H1 (cell line): ENCODE measurements at regions not wholly inside any gene's neighbourhood (a gene's known extent, or its start where the extent isn't known, plus 50 kb on each side); places are given as distances from the start of the nearest gene placed in this dataset.

Experiments
- BRCA1 ChIP-seq: IDR thresholded peaks from 2 replicates; pipeline ENCODE4 v1.6.1; 2012; ENCODE audit warnings: low read depth, low read length, improper control_type of control experiment
- CBX8 ChIP-seq: fragments of 300-800, 300-1000 bp; sonication (generic); IDR thresholded peaks from 2 replicates; pipeline ENCODE4 v1.7.1; 2016; ENCODE audit warnings: low read depth, low read length, borderline replicate concordance
- CTCF ChIP-seq, 3 experiments: IDR thresholded peaks; 1 replicate in 2 of 3; 2 replicates in 1 of 3; pipeline versions ENCODE4 v1.5.1 to v1.6.1; 2011; ENCODE audit warnings: low read length in 3 of 3, mild to moderate bottlenecking in 3 of 3, inconsistent platforms in 2 of 3, low read depth in 1 of 3, moderate library complexity in 1 of 3; ENCODE audit not compliant: insufficient read depth in 1 of 3; ENCODE audit errors: control extremely low read depth in 1 of 3
- EGR1 ChIP-seq: IDR thresholded peaks from 2 replicates; pipeline ENCODE4 v1.6.1; 2011; ENCODE audit warnings: low read depth, low read length, borderline replicate concordance
- GABPA ChIP-seq: IDR thresholded peaks from 2 replicates; pipeline ENCODE4 v1.6.1; 2011; ENCODE audit warnings: mild to moderate bottlenecking, low read length, moderate library complexity, borderline replicate concordance; ENCODE audit not compliant: insufficient read depth
- SP1 ChIP-seq: IDR thresholded peaks from 2 replicates; pipeline ENCODE4 v1.6.1; 2011; ENCODE audit warnings: low read depth, low read length
- TBP ChIP-seq: IDR thresholded peaks from 2 replicates; pipeline ENCODE4 v1.6.1; 2011; ENCODE audit warnings: low read depth, low read length, improper control_type of control experiment
- YY1 ChIP-seq: IDR thresholded peaks from 2 replicates; pipeline ENCODE4 v1.6.1; 2011; ENCODE audit warnings: low read depth, mild to moderate bottlenecking, low read length
- TF ChIP-seq, protein P1 (sequence below): IDR thresholded peaks from 2 replicates; pipeline ENCODE4 v1.6.1; 2011; ENCODE audit warnings: low read length, improper control_type of control experiment

DNA sequence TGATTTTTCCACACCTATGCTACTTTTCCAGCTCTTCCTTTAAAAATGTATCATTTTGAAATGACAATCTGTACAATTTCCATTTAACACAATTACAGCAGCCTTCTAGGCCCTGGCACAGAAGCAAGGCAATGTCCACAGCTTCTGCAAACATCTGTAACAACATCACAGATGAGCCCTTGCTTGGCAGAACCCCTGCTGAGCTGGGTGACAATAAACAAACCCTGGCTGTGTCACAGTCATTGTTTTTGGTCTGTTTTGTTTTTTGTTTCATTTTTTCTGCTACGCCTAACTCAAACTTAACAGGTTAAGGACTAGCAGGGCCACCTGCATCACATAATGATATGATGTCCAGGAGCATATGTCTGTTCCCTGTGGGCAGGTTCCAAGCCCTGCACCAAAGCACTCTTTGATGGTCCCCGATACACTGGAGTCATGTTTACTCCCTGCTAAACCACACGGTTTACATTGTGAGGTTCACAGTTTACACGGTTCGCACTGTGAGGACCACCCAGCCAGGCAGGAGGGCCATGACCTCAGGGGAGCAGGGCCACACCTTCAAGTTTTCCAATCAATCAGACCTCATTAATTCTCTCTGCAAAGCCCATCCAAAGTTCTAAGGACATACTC, 186.8 kb upstream of the CHRNA7 start:
- no peak for TF ChIP-seq CTCF (IDR thresholded peaks at IDR 0.05; ENCODE audit: control extremely low read depth in 1 of 3, insufficient read depth in 1 of 3, low read depth in 1 of 3, low read length in 3 of 3)
- TF ChIP-seq, protein P1, sequence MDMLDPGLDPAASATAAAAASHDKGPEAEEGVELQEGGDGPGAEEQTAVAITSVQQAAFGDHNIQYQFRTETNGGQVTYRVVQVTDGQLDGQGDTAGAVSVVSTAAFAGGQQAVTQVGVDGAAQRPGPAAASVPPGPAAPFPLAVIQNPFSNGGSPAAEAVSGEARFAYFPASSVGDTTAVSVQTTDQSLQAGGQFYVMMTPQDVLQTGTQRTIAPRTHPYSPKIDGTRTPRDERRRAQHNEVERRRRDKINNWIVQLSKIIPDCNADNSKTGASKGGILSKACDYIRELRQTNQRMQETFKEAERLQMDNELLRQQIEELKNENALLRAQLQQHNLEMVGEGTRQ = no peak
- no peak for TF ChIP-seq CBX8
- no peak for TF ChIP-seq BRCA1
- no peak for TF ChIP-seq EGR1
- no peak for TF ChIP-seq TBP
- no peak for TF ChIP-seq YY1
- TF ChIP-seq SP1 = no peak
- no peak for TF ChIP-seq GABPA
